Prostate gland (tissue), 2 donors: ENCODE measurements at regions not wholly inside any gene's neighbourhood (a gene's known extent, or its start where the extent isn't known, plus 50 kb on each side); places are given as distances from the start of the nearest gene placed in this dataset.

ENCODE experiments used
- CTCF ChIP-seq, 4 experiments: fragments of 200-600 bp in 2 of 4; fragments of 450-650 bp in 2 of 4; sonication (generic) in 2 of 4; IDR thresholded peaks; 1 replicate in 3 of 4; 2 replicates in 1 of 4; pipeline ENCODE4 v1.5.1; 2016 to 2019; ENCODE audit warnings: antibody characterized with exemption in 4 of 4, mild to moderate bottlenecking in 2 of 4, moderate library complexity in 2 of 4
- POLR2A ChIP-seq: fragments of 450-650 bp; IDR thresholded peaks from one replicate; pipeline ENCODE4 v1.6.1; 2016; ENCODE audit warnings: antibody characterized with exemption, mild to moderate bottlenecking
- POLR2AphosphoS5 ChIP-seq: sonication (generic); formaldehyde crosslinking; IDR thresholded peaks from one replicate; pipeline ENCODE4 v1.6.1; 2017; ENCODE audit warnings: antibody characterized with exemption

GRCh38 chr16:73616770-73617169 is 568.8 kb upstream of the ZFHX3 start:
- no peak for TF ChIP-seq CTCF (IDR thresholded peaks at IDR 0.05)
- no peak for TF ChIP-seq POLR2AphosphoS5
- TF ChIP-seq POLR2A: no peak
